ENCODE measurements at regions not wholly inside any gene's neighbourhood (a gene's known extent, or its start where the extent isn't known, plus 50 kb on each side); places are given as distances from the start of the nearest gene placed in this dataset.

GRCh38 chr15:95865330-95865739 is 465.2 kb upstream of the NR2F2 start:
- no peak for TF ChIP-seq CTCF (IDR thresholded peaks at IDR 0.05; ENCODE audit: low read depth, low read length)
- H3K4me3 ChIP-seq (ENCODE audit: low read depth, low read length): no peak overlapping the region

DNA sequence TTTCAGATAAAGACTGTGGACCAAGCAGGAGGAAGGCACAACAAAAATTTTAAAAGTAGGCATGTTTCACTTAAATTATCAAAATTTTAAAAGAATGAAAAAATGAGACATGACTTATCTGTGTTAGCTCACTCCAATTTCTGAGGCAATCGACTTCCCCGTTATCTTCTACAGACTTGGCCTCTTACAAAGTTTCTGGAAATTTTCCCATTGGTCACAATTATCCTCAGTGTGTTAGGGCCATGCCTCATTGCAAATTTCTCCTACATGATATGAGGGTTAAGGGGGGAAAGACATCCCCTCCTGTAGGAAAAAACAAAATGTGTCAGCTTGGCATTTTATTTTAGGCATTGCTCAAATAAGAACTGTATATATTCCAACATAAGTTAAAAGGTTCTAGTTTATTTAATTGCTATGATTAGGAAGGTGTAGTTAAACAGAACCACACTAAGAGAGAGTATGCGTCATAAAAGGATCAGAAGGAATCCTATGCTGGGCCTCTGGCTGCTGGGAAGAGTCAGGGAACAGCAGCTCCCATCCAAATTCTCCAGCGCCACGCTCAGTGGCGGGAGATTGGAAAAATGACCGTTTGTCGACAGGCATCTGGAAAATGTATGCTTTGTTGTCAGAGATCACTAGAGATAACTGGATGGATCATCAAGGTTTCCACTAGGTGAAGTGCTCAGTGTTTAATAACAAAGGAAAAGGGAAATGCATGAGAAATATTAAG is 463.6 kb upstream of the NR2F2 start:
- no peak for TF ChIP-seq CTCF (IDR thresholded peaks at IDR 0.05; ENCODE audit: low read depth, low read length)
- no peak overlapping the region for H3K4me3 ChIP-seq (ENCODE audit: low read depth, low read length)

GRCh38 chr15:95868450-95868849 is 462.1 kb upstream of the NR2F2 start:
- H3K4me3 ChIP-seq (ENCODE audit: low read depth, low read length): no peak overlapping the region
- TF ChIP-seq CTCF (IDR thresholded peaks at IDR 0.05; ENCODE audit: low read depth, low read length): no peak

DNA sequence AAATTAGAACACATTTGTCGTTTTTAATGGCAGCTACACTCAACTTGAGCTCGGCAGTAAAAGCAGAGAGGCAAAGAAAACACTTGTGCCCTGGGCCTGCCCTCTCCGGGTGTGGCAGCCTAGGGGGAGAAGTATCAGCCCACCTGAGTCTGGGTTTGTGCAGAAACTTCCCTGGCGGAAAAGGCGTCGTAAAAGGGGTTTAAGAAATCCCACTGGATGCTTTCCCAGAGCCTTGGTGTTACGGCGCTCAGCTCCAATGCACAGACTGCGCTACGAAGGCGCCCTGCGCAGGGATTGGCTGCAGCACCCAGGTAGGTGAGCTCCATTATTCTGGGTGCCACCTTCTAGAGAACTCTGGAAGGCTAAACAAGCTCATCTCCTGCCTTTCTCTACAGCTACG is 461.5 kb upstream of the NR2F2 start:
- TF ChIP-seq CTCF (IDR thresholded peaks at IDR 0.05; ENCODE audit: low read depth, low read length): no peak
- H3K4me3 ChIP-seq (ENCODE audit: low read depth, low read length): no peak overlapping the region

- no peak for TF ChIP-seq CTCF (IDR thresholded peaks at IDR 0.05; ENCODE audit: low read depth, low read length)
- H3K4me3 ChIP-seq (ENCODE audit: low read depth, low read length): no peak overlapping the region
Observed at GRCh38 chr15:95869920-95870319, 460.6 kb upstream of the NR2F2 start.

DNA sequence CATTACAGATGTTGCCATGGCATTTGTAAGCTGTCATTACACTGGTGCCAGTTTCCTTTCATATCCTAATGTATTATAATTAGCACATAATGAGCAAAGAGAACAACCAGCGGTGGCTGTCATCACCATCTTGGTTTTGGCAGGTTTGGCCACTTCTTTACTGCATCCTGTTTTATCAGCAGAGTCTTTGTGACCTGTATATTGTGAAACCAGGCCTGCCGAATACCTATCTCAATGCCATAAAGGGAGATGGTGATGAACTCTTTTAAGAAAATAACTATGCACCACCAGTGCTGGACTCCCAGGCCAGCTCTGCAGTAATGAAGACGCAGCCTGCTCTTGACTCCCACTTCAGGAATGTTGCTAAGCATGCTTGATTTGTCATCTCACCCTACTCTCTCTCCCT is 458.1 kb upstream of the NR2F2 start:
- TF ChIP-seq CTCF (IDR thresholded peaks at IDR 0.05; ENCODE audit: low read depth, low read length): no peak

GRCh38 chr15:95874637-95875036 is 455.9 kb upstream of the NR2F2 start:
- no peak overlapping the region for H3K4me3 ChIP-seq (ENCODE audit: low read depth, low read length)
- TF ChIP-seq CTCF (IDR thresholded peaks at IDR 0.05; ENCODE audit: low read depth, low read length): no peak

More for the DNA sequence above, 458.1 kb upstream of the NR2F2 start:
- no peak overlapping the region for H3K4me3 ChIP-seq (ENCODE audit: low read depth, low read length)
